H1 (cell line): ENCODE measurements at regions not wholly inside any gene's neighbourhood (a gene's known extent, or its start where the extent isn't known, plus 50 kb on each side); places are given as distances from the start of the nearest gene placed in this dataset.

Experiments
- GTF2F1 ChIP-seq: IDR thresholded peaks from 2 replicates; pipeline ENCODE4 v1.6.1; 2012; ENCODE audit warnings: low read depth, low read length, improper control_type of control experiment, borderline replicate concordance
- HDAC2 ChIP-seq, 2 experiments: fragments of 300-600 bp in 1 of 2; sonication (generic) in 1 of 2; IDR thresholded peaks; 2 replicates each; pipeline ENCODE4 v1.6.1; 2011 to 2012; ENCODE audit warnings: low read depth in 2 of 2, low read length in 2 of 2, mild to moderate bottlenecking in 2 of 2, moderate library complexity in 2 of 2, borderline replicate concordance in 1 of 2, inconsistent platforms in 1 of 2
- YY1 ChIP-seq: IDR thresholded peaks from 2 replicates; pipeline ENCODE4 v1.6.1; 2011; ENCODE audit warnings: low read depth, mild to moderate bottlenecking, low read length

DNA sequence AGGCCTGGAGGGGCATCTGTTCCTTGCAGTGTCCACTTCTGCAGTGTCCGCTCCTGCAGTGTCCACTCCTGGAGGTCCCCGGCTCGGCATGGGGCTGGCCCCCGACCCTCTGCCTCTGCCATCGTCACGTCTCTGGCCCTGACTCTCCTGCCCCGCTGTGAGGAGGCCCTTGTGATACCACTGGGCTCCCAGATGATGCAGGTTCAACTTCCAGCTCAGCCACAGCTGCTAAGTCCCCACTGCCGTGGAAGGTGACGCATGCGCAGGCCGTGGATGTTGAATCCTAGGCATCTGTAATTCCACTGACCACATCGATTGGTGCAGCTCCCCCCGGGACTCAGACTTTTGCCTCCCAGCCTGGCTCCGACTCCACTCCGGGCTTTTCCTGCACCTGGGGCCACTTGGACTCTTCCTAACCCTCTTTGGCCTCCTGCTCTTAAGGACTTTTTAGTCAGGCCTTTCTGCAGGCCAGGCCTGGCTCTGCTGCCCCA is 95.1 kb downstream of the GLRX3 start (continued):
- no peak for TF ChIP-seq HDAC2 (IDR thresholded peaks at IDR 0.05; ENCODE audit: borderline replicate concordance in 1 of 2, low read depth in 2 of 2, low read length in 2 of 2)
- no peak for TF ChIP-seq GTF2F1
- TF ChIP-seq YY1: no peak
- TF ChIP-seq, all 59 proteins: peak for 0
